HUES6 (cell line): ENCODE measurements at regions not wholly inside any gene's neighbourhood (a gene's known extent, or its start where the extent isn't known, plus 50 kb on each side); places are given as distances from the start of the nearest gene placed in this dataset.
"Not testable (repeated sequence)": the region's sequence is repeated elsewhere in the genome, so short reads cannot be mapped to it uniquely, and the experiment has no call there.

Experiments
- H3K27ac ChIP-seq: 2 replicates; pipeline ENCODE4 v1.7.0; 2013; ENCODE audit warnings: low read depth, mild to moderate bottlenecking, low read length, inconsistent platforms
- H3K27me3 ChIP-seq: 2 replicates; pipeline ENCODE4 v1.6.1; 2013; ENCODE audit warnings: low read length; ENCODE audit not compliant: control insufficient read depth, insufficient read depth
- H3K36me3 ChIP-seq: 2 replicates; pipeline ENCODE4 v1.6.1; 2013; ENCODE audit warnings: low read length; ENCODE audit not compliant: control insufficient read depth, insufficient read depth
- H3K4me1 ChIP-seq: 2 replicates; pipeline ENCODE4 v1.6.1; 2013; ENCODE audit warnings: low read length; ENCODE audit not compliant: control insufficient read depth, insufficient read depth
- H3K4me3 ChIP-seq: 2 replicates; pipeline ENCODE4 v1.5.1; 2013; ENCODE audit warnings: low read depth, low read length
- H3K9ac ChIP-seq: one replicate; pipeline ENCODE4 v1.6.1; 2013; ENCODE audit warnings: mild to moderate bottlenecking, low read length
- H3K9me3 ChIP-seq: 2 replicates; pipeline ENCODE4 v1.6.1; 2013; ENCODE audit warnings: low read depth, low read length; ENCODE audit not compliant: control insufficient read depth, insufficient read depth

DNA sequence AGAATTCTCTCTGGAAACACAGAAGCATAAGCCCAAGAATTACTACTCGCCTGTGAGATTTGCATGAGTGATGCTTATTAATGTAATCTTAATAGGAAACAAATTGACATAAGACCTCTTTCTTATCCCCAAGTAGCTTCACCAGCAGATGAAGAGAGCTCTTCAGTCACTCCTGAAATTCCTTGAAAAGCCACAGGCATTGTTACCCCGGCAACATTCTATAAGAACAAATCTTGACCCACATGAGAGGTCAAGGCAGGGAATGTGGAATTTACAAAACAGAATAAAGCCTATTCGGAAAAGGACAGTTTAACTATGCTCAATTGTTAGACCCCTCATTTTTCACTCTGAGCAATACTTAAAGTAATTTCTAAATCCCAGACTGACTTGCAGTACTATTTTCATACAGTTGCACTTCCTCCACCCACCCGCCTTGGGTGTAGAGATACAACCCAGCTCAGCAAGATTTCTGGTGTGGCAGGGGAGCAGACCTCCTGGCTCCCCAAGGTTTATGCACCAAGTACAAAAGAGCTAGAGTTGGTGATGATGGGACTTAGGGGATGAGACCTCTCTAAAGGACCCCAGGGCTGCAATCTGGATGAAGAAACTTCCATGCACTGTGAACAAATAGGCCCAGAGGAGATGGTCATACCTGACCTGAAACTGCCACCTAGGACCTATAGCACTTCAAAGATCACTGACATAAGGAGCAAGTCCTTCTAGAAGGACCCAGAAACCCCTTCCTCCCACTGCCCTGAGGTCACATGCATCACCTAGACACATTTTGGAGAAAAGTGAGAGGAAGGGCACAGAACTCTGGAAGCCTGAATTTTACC lies 242.1 kb downstream of the ZNF608 start:
- H3K9ac ChIP-seq, result no peak overlapping the region
- H3K27ac ChIP-seq, result no peak overlapping the region
- H3K9me3 ChIP-seq, result no peaks in the 10 kb centered on the region
- H3K4me3 ChIP-seq, result no peak overlapping the region
- H3K4me1 ChIP-seq, result no peaks in the 10 kb centered on the region
- H3K36me3 ChIP-seq, result peaks cover 19% of the 10 kb centered on the region; the same call in 1 of the 2 replicates
- H3K27me3 ChIP-seq, result no peaks in the 10 kb centered on the region

DNA sequence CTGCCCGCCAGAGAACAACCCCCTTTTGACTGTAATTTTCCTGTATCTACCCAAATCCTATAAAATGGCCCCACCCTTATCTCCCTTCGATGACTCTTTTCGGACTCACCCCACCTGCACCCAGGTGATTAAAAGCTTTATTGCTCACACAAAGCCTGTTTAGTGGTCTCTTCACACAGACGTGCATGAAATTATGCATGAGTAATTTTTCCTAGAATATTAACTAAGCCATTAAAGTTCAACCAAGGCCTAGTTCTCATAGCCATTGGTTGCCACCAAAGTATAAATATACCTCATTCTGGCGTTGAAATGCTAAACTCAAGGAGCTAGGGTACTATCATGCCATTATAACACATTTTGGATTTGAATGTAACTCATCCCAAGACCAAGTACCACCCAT lies 243.9 kb downstream of the ZNF608 start:
- Histone ChIP-seq H3K9ac (no peak overlapping the region), H3K4me1 (no peaks in the 10 kb centered on the region), H3K27me3 (no peaks in the 10 kb centered on the region), H3K4me3 (no peak overlapping the region), H3K9me3 (peaks cover 3% of the 10 kb centered on the region; the same call in 1 of the 2 replicates), H3K36me3 (peaks cover 19% of the 10 kb centered on the region; the same call in 1 of the 2 replicates), H3K27ac (no peak overlapping the region)

GRCh38 chr5:124499818-124500217 lies 246.6 kb downstream of the ZNF608 start:
- H3K9ac ChIP-seq, H3K27ac ChIP-seq, H3K27me3 ChIP-seq, H3K9me3 ChIP-seq, H3K4me1 ChIP-seq: not testable (repeated sequence)
- H3K36me3 ChIP-seq, result peaks cover 19% of the 10 kb centered on the region; the same call in 1 of the 2 replicates
- peak overlapping the region; percentile 37; the same call in 1 of the 2 replicates for H3K4me3 ChIP-seq

- H3K36me3 ChIP-seq, H3K4me1 ChIP-seq, H3K27me3 ChIP-seq: not testable (repeated sequence)
- Histone ChIP-seq H3K9ac (peak overlapping the region; percentile 92), H3K27ac (peak overlapping the region; percentile 54; the same call in 1 of the 2 replicates), H3K4me3 (peak overlapping the region; percentile 64; the same call in 1 of the 2 replicates), H3K9me3 (peaks cover 12% of the 10 kb centered on the region)
Observed at GRCh38 chr5:124496968-124497367, 249.5 kb downstream of the ZNF608 start.

DNA sequence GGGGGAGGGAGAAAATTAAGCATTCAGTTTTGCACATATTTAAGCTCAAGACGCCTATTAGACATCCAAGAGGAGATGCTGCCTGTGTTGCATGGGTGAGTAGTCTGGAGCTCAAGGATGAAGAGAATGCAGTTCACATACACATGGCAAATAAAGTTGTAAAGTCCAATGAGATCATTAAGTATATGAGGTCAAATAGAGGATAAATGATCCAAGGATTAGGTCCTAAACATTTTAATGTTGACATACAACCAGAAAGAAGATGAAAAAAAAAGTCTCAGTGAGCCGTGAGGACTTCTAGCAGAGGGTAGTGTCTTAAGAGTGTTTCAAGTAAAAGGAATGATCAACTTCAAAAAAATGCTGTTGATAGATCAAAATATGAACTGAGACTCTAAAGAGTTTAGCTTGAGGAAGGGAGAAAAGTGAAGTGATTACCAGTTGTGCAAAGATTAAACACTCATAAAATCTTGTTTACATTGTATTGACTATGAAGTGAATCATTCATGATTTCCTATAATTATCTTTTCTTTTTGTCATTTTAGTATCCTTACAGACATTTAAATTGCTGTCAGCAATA lies 251.8 kb downstream of the ZNF608 start:
- no peak overlapping the region for H3K4me3 ChIP-seq
- H3K4me1 ChIP-seq, result peaks cover 6% of the 10 kb centered on the region; the same call in 1 of the 2 replicates
- peaks cover 5% of the 10 kb centered on the region; the same call in 1 of the 2 replicates for H3K36me3 ChIP-seq
- H3K9me3 ChIP-seq, result peaks cover 28% of the 10 kb centered on the region
- H3K27me3 ChIP-seq, result no peaks in the 10 kb centered on the region
- H3K9ac ChIP-seq, result no peak overlapping the region
- no peak overlapping the region for H3K27ac ChIP-seq

DNA sequence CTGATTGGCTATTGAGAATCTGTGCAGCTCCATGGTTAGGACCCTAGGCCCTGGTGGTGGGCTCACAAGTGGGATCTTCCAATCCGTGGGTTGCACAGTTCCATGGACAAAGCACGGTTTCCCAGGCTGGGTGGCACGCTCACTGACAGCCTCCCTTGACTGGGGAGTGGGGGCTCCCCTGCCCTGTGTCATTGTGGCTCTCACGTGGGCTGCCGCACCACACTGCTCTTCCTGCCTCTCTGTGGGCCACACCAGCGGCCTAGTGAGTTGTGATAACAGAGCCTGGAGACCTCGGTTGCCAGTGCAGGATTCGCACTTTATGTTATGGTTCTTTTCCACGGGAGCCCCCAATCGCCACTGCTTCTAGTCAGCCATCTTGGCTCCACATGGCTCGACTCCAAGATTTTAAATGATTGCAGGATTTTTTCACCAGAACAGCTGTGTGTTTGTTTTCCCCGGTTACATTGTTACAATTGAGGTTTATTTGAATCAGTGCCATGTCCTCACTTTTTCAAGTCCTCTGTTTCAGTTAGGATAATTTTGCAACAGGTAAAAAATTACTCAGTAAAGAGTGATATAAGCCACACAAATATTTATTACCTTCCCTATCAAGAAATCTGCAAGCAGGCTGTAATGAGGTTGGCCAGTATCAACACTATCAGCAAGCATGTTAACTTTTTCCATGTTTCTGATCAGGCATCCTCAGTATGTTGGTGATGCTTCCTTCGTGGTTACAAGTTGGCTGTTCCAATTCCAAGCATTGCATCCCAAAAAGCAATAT lies 253.8 kb downstream of the ZNF608 start:
- no peaks in the 10 kb centered on the region for H3K27me3 ChIP-seq
- peaks cover 6% of the 10 kb centered on the region; the same call in 1 of the 2 replicates for H3K4me1 ChIP-seq
- peaks cover 5% of the 10 kb centered on the region; the same call in 1 of the 2 replicates for H3K36me3 ChIP-seq
- no peak overlapping the region for H3K4me3 ChIP-seq
- H3K9me3 ChIP-seq, result peaks cover 29% of the 10 kb centered on the region
- H3K9ac ChIP-seq, result no peak overlapping the region
- no peak overlapping the region for H3K27ac ChIP-seq

DNA sequence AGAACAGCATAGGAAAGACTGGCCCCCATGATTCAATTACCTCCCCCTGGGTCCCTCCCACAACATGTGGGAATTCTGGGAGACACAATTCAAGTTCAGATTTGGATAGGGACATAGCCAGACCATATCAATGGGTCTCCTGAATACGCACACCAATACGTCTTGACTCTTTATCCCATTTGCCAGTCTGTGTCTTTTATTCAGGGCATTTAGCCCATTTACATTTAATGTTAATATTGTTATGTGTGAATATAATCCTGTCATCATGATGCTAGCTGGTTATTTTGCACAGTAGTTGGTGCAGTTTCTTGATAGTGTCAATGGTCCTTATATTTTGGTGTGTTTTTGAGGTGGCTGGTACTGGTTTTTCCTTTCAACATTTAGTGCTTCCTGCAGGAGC lies 256.1 kb downstream of the ZNF608 start:
- not testable (repeated sequence) for H3K27me3 ChIP-seq, H3K4me3 ChIP-seq, H3K9ac ChIP-seq, H3K27ac ChIP-seq, H3K4me1 ChIP-seq, H3K36me3 ChIP-seq
- peaks cover 34% of the 10 kb centered on the region for H3K9me3 ChIP-seq

DNA sequence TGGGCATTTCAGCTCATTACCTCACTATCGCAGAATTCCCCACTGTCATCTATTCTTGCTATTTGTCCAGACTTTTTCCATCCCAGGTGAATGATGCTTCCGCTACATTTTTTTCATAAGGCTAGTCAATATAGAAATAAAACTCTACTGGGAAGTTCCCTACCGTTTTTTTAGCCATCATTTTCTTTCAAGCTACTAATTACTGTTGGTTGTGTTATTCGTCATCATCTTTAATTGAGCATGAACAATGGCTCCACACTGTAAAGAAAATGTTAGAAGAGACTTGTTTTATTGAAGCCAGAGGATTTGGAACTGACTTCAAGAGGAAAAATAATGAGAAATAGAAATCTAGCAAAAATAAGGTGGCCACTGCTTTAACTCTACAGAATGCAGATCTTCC lies 265.0 kb downstream of the ZNF608 start:
- H3K9ac ChIP-seq, result no peak overlapping the region
- peaks cover 17% of the 10 kb centered on the region for H3K4me1 ChIP-seq
- H3K9me3 ChIP-seq, result peaks cover 5% of the 10 kb centered on the region; the same call in 1 of the 2 replicates
- H3K27me3 ChIP-seq, result no peaks in the 10 kb centered on the region
- no peak overlapping the region for H3K27ac ChIP-seq
- no peak overlapping the region for H3K4me3 ChIP-seq
- H3K36me3 ChIP-seq, result no peaks in the 10 kb centered on the region

DNA sequence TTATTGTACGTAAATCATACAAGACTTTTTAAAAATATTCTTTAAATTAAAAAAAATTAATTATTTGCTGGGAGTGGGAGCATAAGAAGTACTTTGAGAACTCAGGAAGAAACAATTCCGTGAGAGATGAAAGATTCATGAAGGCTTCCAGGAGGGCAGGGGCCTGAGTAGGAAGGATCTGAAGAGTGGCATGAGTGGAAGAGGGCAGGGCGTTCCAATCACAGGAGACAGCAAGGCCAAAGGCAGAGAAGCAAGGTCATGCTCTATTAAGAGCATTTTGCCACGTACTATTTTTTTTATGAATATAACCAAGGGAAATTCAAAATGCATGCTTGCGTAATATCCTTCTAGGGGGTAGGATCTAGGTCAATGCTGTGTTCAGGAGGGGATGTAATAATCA lies 265.5 kb downstream of the ZNF608 start:
- H3K27ac ChIP-seq, result no peak overlapping the region
- no peak overlapping the region for H3K4me3 ChIP-seq
- peaks cover 5% of the 10 kb centered on the region; the same call in 1 of the 2 replicates for H3K9me3 ChIP-seq
- peaks cover 18% of the 10 kb centered on the region for H3K4me1 ChIP-seq
- H3K9ac ChIP-seq, result no peak overlapping the region
- H3K36me3 ChIP-seq, result no peaks in the 10 kb centered on the region
- H3K27me3 ChIP-seq, result no peaks in the 10 kb centered on the region

- H3K9ac ChIP-seq, result no peak overlapping the region
- H3K27me3 ChIP-seq, result no peaks in the 10 kb centered on the region
- peaks cover 18% of the 10 kb centered on the region for H3K4me1 ChIP-seq
- no peak overlapping the region for H3K27ac ChIP-seq
- no peak overlapping the region for H3K4me3 ChIP-seq
- H3K36me3 ChIP-seq, result no peaks in the 10 kb centered on the region
- peaks cover 5% of the 10 kb centered on the region; the same call in 1 of the 2 replicates for H3K9me3 ChIP-seq
Observed at GRCh38 chr5:124480022-124480421, 266.4 kb downstream of the ZNF608 start.
